HUES48 (cell line): ENCODE measurements at regions not wholly inside any gene's neighbourhood (a gene's known extent, or its start where the extent isn't known, plus 50 kb on each side); places are given as distances from the start of the nearest gene placed in this dataset.
"Not testable (repeated sequence)": the region's sequence is repeated elsewhere in the genome, so short reads cannot be mapped to it uniquely, and the experiment has no call there.

ENCODE experiments used
- H3K27ac ChIP-seq: one replicate; pipeline ENCODE4 v1.7.0; 2013; ENCODE audit warnings: low read depth, low read length, inconsistent platforms
- H3K27me3 ChIP-seq: 2 replicates; pipeline ENCODE4 v1.6.1; 2013; ENCODE audit warnings: mild to moderate bottlenecking, low read length; ENCODE audit not compliant: control insufficient read depth, insufficient read depth
- H3K36me3 ChIP-seq: 2 replicates; pipeline ENCODE4 v1.6.1; 2013; ENCODE audit warnings: low read length; ENCODE audit not compliant: control insufficient read depth, insufficient read depth
- H3K4me1 ChIP-seq: 2 replicates; pipeline ENCODE4 v1.6.1; 2013; ENCODE audit warnings: mild to moderate bottlenecking, low read length; ENCODE audit not compliant: control insufficient read depth, insufficient read depth
- H3K4me3 ChIP-seq: 2 replicates; pipeline ENCODE4 v1.5.1; 2013; ENCODE audit warnings: mild to moderate bottlenecking, low read depth, low read length
- H3K9ac ChIP-seq: 2 replicates; pipeline ENCODE4 v1.6.1; 2013; ENCODE audit warnings: mild to moderate bottlenecking, low read depth, low read length, moderate library complexity
- H3K9me3 ChIP-seq: 2 replicates; pipeline ENCODE4 v1.6.1; 2013; ENCODE audit warnings: low read length; ENCODE audit not compliant: control insufficient read depth, insufficient read depth

DNA sequence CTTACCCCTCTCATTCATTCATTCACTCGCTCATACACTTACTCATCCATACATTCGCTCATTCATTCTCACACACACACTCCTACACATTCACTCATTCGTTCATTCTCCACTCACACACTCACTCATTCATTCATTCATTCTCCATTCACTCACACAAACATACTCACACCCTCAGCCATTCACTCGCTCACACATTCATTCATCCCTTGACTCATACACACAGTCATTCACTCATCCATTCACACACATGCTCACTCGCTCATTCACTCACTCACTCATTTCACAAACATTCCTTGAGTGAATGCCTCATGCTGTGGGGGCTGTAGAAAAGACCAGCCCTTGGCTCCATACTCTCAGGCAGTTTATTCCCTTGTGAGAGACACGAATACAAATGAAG lies 151.1 kb upstream of the MAMLD1 start:
- H3K9me3 ChIP-seq = peaks cover 21% of the 10 kb centered on the region; the same call in 1 of the 2 replicates
- no peak overlapping the region for H3K9ac ChIP-seq
- no peaks in the 10 kb centered on the region for H3K36me3 ChIP-seq
- H3K4me1 ChIP-seq = no peaks in the 10 kb centered on the region; the same call in 1 of the 2 replicates
- no peak overlapping the region for H3K27ac ChIP-seq
- H3K27me3 ChIP-seq = no peaks in the 10 kb centered on the region
- H3K4me3 ChIP-seq = no peak overlapping the region

DNA sequence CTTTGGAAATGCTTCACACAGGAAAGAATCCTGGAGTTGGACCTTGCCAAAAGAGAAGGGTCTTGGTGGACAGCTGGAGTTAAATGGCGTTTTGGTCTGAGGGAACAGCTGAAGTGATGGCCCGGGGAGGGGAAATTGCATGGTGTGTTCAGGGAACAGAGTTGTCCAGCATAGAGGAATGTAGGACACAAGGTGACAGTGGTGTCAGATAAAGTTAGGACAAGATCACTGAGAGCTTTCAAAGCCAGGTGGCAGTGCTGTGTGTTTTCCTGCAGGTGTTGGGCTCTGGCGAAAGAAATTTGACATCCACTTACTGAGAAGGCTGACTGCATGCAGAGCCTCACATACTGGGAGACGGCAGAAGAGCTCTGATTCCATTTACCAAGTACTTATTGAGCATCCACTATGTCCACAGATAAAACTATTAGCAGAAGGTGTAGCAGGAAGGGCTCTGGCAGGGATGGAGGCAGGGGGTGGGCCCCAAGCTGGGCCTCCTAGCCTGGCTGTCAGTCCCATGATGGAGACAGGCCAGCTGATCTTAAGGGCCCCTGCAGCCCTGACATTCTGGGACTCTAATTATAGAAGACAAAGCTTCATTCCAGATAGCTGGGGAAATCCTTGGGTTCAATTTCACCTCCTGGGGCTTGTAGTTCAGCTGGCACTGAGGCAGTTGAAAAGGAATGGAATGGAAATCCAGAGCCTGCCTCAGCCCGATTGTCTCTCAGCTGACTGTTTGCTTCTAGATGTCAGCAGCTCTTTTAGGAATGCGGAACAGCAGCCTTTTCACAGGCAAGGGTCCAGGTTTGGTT lies 150.2 kb upstream of the MAMLD1 start:
- Histone ChIP-seq H3K4me1 (peaks cover 3% of the 10 kb centered on the region), H3K4me3 (no peak overlapping the region), H3K36me3 (no peaks in the 10 kb centered on the region), H3K9me3 (peaks cover 23% of the 10 kb centered on the region; the same call in 1 of the 2 replicates), H3K27me3 (peaks cover under 1% of the 10 kb centered on the region; the same call in 1 of the 2 replicates), H3K27ac (no peak overlapping the region), H3K9ac (no peak overlapping the region)

DNA sequence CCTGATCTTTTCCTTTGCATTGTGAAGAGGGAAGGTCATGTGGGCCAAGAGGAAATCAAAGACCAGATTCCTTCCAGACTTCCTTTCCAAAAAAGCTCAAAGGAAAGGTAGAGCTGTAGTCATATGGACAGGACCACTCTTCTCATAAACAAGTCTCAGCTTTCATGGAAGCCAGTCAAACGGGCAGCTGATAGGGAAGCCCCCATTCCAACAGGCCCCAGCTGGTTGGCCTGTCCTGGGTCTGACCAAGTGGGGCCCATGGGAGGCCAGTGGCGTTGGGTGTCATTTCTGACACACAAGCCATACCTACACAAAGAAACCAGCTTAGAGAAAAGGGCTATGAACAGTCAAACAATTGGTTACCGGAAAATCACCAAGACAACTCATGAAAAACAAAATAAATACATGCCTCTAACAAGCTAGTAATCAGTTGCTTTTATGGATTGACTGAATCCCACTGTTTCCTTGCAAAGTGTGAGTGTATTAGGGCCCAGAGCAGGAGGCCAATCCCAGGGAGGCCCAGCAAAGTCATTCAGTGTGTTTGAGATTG lies 149.6 kb upstream of the MAMLD1 start:
- H3K9me3 ChIP-seq = peaks cover 28% of the 10 kb centered on the region; the same call in 1 of the 2 replicates
- no peak overlapping the region for H3K4me3 ChIP-seq
- H3K27me3 ChIP-seq = peaks cover 8% of the 10 kb centered on the region; the same call in 1 of the 2 replicates
- no peak overlapping the region for H3K9ac ChIP-seq
- H3K36me3 ChIP-seq = no peaks in the 10 kb centered on the region
- H3K4me1 ChIP-seq = peaks cover 7% of the 10 kb centered on the region
- H3K27ac ChIP-seq = no peak overlapping the region

- H3K27ac ChIP-seq, H3K4me3 ChIP-seq, H3K9ac ChIP-seq, H3K36me3 ChIP-seq: not testable (repeated sequence)
- H3K9me3 ChIP-seq = peaks cover 33% of the 10 kb centered on the region; the same call in 1 of the 2 replicates
- H3K27me3 ChIP-seq = peaks cover 27% of the 10 kb centered on the region
- peaks cover 29% of the 10 kb centered on the region for H3K4me1 ChIP-seq
These were observed 147.1 kb upstream of the MAMLD1 start for GRCh38 chrX:150216000-150216399.

GRCh38 chrX:150216716-150217115 lies 146.4 kb upstream of the MAMLD1 start:
- Histone ChIP-seq H3K4me3 (no peak overlapping the region), H3K9ac (no peak overlapping the region), H3K27me3 (peaks cover 34% of the 10 kb centered on the region), H3K36me3 (no peaks in the 10 kb centered on the region), H3K9me3 (peaks cover 38% of the 10 kb centered on the region), H3K27ac (no peak overlapping the region), H3K4me1 (peaks cover 33% of the 10 kb centered on the region)

DNA sequence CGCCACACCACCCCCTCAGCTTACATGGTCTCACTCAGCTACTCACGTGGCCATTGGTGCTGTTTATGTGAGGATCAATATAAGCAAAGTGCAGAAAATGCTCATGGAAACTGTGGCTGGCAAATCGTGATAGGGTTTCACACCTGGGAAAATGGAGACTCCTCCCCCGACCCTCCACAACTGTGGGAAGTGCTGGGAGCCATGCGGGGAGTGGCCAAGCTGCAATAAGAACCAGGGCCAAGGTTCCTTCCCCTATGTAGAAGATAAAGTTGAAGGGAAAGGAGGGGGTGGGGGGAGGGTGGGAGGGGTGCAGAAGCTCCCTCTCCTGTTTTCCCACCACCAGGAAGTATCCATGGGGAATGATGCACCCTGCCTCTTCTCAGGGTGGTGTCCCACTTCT lies 145.5 kb upstream of the MAMLD1 start:
- Histone ChIP-seq H3K4me1 (peaks cover 33% of the 10 kb centered on the region), H3K9ac (no peak overlapping the region), H3K4me3 (no peak overlapping the region), H3K27ac (no peak overlapping the region), H3K9me3 (peaks cover 36% of the 10 kb centered on the region), H3K36me3 (no peaks in the 10 kb centered on the region), H3K27me3 (peaks cover 39% of the 10 kb centered on the region)

- Histone ChIP-seq H3K4me3 (peak overlapping the region; percentile 39; the same call in 1 of the 2 replicates), H3K27me3 (peaks cover 58% of the 10 kb centered on the region), H3K36me3 (no peaks in the 10 kb centered on the region), H3K9ac (no peak overlapping the region), H3K9me3 (peaks cover 29% of the 10 kb centered on the region), H3K4me1 (peaks cover 33% of the 10 kb centered on the region), H3K27ac (peak overlapping the region; percentile 12)
These were observed 143.5 kb upstream of the MAMLD1 start for GRCh38 chrX:150219374-150220185.

DNA sequence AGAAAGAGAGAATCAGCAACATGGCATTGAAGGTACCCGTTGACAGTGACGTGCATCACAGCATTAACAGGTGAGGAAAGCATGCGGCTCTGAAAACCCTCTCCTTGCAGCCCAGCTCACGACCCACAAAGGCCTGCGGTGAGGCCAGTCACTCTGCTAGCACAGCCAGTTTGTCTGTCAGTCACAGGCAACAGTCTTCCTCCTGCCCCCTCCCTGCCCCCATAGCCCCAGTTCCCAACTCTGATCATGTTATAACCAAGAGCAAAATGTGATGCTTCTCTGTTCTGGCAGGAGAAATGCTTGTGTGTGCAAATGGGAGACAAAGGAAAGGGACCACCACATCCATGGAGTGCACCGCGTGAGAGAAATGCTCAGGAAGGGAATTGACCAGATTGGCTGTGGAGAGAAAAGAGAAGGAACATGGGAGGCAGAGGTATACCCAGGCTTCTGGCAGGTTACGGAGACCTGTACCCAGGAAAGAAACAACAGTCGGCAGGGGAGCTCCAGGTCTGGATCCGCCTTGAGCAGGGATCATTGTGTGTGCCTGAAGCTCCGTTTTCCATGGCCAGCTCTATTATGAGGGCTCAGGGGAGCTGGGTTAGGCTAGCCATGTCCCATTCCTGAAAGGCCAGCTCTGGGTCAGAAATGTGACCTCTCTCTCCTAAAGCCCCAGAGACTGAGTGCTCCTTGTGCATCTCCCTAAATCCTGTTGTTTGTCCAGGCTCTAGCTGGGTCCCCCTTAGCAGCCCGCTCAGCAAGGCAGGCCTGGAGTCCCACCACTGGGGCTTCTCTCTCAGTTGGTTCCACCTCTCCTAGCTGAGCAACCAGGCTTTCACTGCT lies 139.7 kb upstream of the MAMLD1 start:
- Histone ChIP-seq H3K4me3 (no peak overlapping the region), H3K9ac (no peak overlapping the region), H3K36me3 (no peaks in the 10 kb centered on the region), H3K9me3 (peaks cover 21% of the 10 kb centered on the region), H3K27ac (no peak overlapping the region), H3K27me3 (peaks cover 85% of the 10 kb centered on the region), H3K4me1 (peaks cover 42% of the 10 kb centered on the region)

- Histone ChIP-seq H3K27me3 (peaks cover 80% of the 10 kb centered on the region), H3K9me3 (peaks cover 24% of the 10 kb centered on the region), H3K27ac (no peak overlapping the region), H3K36me3 (no peaks in the 10 kb centered on the region), H3K9ac (no peak overlapping the region), H3K4me3 (no peak overlapping the region), H3K4me1 (peaks cover 29% of the 10 kb centered on the region)
These were observed 138.4 kb upstream of the MAMLD1 start for GRCh38 chrX:150224676-150225075.

DNA sequence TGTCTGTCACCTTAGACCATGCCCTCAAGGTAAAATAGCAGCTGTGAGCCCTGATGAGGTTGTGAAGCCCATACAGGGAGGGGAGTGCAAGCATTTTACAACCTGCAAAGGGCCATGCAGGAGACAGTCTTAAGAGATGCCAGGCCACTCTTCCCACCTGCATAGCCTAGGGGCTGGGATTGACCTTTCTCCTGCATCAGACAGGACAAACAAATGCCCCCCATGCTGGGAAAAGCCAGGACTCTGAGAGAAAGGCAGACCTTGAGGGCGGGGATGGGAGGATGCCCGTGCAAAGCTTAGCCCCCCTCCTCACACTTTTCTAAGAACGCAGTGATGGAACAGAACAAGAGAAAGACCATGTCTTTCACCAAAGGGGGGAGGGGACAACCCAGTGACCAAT lies 137.9 kb upstream of the MAMLD1 start:
- H3K9ac ChIP-seq = no peak overlapping the region
- H3K27ac ChIP-seq = no peak overlapping the region
- H3K36me3 ChIP-seq = no peaks in the 10 kb centered on the region
- H3K4me3 ChIP-seq = peak overlapping the region; percentile 27; the same call in 1 of the 2 replicates
- peaks cover 24% of the 10 kb centered on the region for H3K9me3 ChIP-seq
- H3K27me3 ChIP-seq = peaks cover 77% of the 10 kb centered on the region
- H3K4me1 ChIP-seq = peaks cover 26% of the 10 kb centered on the region
